Effector CD8-positive, alpha-beta T cell (primary cell): ENCODE measurements at regions not wholly inside any gene's neighbourhood (a gene's known extent, or its start where the extent isn't known, plus 50 kb on each side); places are given as distances from the start of the nearest gene placed in this dataset.
"Not testable (repeated sequence)": the region's sequence is repeated elsewhere in the genome, so short reads cannot be mapped to it uniquely, and the experiment has no call there.

Source experiments
- DNase-seq: peaks from one replicate; lab custom pipeline; 2025; lab: John Stamatoyannopoulos, UW

DNA sequence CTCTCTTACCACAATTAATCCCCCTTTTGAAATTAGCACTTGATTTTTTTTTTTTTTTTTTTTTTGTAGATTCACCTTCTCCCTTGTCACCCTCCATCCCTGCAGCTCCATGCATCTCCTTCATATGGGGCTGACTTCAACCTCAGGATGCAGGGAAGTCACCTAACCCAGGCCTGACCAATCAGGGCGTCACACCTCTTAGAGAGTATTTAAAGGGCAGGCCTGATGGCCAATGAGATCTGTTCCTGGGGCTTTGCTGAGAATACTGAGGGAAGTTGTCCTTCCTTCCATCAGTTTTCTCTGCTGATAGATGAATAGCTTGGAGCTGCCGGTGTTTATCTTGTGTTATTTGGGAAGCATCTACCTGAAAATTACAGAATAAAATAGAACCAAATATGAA lies 1104.7 kb upstream of the TMEM132C start:
- DNase-seq = no peak

DNA sequence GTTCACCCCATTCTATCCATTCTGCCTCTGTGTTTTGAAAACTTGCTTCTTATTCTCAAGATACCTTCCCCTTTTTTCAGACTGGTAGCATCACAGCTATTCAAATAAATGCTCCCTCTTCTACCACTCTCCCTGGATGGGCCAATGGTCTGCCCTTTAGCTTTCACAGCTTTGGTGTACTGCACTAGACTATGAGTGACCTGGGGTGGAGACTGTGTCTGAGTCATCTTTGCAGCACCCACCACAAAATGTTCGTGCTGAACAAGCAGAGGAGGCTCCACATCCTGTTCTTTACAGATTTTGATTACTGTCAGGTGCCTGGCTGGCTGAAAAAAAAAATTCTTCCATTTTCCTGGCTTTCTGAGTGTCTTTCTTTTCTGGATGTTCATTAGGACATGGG lies 1104.1 kb upstream of the TMEM132C start:
- DNase-seq = no peak

DNA sequence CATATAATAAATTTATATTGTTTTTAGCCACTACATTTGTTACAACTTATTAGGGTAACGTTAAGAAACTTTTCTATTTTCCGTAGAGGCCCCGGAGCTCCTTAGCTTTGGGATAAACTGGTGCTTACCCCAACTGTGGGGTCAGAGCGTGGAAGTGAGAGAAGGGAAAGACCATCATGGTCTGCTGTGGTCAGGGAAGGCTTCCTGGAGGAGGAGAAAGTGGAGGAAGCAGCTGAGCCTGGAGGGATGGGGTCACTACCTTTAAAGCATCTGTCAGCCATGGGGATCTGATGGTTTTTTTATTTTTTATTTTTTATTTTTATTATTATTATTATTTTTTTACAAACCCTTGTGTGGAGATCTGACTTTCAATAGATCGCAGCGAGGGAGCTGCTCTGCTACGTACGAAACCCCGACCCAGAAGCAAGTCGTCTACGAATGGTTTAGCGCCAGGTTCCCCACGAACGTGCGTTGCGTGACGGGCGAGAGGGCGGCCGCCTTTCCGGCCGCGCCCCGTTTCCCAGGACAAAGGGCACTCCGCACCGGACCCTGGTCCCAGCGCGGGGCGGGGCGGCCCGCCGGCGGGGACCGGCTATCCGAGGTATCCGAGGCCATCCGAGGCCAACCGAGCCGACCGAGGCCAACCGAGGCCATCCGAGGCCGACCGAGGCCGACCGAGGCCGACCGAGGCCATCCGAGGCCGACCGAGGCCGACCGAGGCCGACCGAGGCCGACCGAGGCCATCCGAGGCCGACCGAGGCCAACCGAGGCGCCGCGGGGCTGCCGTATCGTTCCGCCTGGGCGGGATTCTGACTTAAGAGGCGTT lies 1101.2 kb upstream of the TMEM132C start:
- peak; percentile 58 for DNase-seq

DNA sequence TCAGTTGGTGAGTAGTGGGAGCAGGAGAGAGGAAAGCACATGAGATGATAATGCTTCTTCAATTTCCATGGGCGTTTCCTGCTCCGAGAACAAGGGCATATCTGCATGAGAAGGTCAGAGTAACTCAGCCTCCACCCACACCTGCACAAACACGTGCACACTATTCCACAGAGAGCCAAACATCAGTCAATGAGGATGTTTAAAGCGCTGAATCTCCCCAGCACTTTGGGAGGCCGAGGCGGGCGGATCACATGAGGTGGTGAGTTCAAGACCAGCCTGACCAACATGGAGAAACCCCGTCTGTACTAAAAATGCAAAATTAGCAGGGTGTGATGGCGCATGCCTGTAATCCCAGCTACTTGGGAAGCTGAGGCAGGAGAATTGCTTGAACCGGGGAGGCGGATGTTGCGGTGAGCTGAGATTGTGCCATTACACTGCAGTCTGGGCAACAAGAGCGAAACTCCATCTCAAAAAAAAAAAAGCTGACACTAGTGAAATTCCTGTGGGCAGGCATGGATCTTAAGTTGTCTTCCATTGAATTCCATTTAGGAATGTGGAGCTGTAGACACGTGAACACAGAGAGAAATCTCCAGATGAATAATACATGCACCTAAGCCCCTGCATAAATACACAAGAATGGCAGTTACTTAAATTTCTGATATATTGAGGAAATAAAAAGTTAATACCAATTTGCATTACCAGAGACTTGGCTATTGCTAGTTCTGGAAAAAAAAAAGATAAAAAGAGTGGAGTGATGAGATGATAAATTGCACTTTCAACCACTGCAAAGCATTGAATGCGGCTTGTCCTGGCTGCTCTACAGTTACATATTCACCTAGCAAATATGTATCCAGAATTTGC lies 1097.4 kb upstream of the TMEM132C start:
- DNase-seq = no peak

DNA sequence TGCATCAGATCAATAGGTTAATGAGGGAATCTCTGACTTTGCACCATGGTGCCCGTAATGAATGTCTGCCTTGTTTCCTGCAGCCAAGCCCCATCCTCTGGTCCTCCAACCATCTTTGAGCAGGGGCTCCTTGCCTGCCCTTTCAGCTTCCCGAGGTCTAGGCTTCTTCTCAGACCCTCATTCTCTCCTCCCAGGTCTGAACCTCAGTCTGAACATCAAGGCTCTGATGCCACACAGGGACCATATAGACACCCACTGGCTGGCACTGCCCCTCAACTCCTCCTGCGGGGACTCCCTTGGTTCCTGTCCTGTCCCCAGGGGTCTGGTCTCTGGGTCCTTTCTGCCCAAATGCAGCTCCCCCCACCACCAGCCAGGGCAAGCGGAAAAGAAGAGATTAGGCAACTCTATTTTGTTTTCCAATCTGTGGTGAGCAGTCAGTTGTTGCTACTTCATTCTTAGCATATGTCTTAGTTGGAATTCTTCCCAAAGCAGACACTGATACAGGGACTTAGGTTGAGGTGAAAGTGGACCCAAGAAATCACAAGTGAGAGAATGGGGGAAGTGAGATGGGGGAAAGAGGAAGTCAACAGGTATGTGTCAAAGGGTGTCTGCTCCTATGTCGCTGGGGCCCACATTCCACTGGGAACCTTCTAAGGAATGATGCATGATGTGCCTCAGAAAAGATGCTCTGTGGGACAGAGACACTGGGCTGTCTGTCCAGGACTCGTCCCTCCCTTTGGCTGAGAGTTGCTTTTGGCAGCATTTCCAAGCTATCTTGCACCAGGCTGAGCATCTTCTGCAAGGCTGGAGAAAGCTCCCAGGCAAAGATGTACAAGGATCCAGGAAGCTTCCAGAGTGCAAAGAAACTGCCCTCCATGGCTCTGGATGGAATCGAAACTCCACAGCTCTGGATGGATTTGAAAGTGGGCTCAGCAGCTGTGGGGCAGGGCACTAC lies 1096.5 kb upstream of the TMEM132C start:
- DNase-seq = no peak

DNA sequence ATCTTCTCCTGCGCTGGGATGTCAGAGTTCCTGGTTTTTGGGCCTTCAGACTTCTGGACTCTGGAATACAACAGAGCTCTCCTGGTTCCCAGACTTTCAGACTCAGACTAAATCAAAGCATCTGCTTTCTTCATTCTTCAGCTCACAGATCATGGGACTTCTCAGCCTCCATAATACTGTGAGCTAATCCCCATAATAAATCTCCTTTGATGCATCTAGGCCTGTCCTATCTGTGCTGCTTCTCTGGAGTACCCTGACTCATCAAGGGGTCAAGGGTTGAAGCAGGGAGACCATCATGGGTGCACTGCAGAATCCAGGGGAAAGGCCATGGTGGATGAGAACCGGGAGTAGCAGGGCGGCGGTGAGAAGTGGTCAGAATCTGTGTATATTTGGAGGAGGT lies 1094.1 kb upstream of the TMEM132C start:
- DNase-seq = no peak

DNA sequence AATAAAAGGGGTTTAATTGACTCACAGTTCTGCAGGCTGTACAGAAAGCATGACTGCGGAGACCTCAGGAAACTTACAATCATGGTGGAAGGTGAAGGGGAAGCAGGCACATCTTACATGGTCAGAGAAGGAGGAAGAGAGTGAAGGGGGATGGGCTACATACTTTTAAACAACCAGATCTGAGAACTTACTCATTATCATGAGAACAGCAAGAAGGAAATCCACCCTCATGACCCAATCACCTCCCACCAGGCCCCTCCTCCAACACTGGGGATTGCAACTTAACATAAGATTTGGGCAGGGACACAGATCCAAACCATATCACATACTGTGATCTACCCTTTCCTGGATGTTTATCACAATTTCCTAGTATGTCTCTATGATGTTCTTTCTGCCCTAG lies 1093.0 kb upstream of the TMEM132C start:
- DNase-seq = not testable (repeated sequence)

DNA sequence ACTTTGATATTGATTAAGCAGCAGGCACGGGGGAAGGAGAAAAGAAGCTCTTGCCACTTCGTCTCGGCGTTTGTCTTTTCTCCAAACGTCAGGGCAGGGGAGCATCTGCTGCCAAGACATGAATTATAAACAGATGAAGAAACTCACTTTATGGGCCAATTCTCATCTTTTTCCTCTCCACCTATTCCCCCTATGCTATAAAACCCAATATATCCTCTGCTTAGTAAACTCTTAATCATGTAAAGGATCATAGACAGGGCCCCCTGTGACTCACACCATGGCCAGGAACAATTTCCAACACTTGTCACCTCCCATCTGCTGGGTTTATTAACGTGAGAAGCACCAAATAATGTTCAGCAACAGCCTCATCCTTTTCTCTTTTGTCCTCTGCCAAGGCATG lies 1092.1 kb upstream of the TMEM132C start:
- no peak for DNase-seq

DNA sequence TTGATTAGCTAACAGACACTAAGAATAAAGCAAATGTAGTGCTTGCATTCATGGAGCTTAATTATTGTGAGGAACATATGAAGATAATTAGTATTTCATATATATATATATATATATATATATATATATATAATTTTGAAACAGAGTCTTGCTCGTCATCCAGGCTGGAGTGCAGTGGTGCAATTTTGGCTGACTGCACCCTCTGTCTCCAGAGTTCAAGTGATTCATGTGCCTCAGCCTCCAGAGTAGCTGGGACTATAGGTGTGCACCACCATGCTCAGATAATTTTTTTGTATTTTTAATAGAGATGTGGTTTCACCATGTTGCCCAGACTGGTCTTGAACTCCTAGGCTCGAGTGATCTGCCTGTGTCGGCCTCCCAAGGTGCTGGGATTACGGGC lies 1091.6 kb upstream of the TMEM132C start:
- no peak for DNase-seq

DNA sequence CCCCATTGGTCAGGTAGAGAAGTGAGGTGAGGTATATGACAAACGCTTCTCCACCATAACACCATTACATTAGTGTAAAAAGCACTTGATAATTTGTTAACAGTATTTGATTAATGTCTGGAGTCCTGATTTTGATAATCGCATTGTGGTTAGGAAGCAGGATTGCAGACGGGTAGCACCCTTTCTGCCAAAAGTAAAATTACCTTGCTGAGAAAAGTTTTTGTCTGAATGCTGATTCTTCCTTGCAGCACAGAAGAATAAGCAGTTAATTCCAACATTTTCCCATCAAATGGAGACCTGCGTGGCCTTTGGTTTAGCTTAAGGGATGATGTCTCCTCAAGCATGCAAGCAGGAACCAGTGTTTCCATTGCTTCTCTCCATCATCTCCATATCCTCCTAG lies 1090.2 kb upstream of the TMEM132C start:
- no peak for DNase-seq

DNA sequence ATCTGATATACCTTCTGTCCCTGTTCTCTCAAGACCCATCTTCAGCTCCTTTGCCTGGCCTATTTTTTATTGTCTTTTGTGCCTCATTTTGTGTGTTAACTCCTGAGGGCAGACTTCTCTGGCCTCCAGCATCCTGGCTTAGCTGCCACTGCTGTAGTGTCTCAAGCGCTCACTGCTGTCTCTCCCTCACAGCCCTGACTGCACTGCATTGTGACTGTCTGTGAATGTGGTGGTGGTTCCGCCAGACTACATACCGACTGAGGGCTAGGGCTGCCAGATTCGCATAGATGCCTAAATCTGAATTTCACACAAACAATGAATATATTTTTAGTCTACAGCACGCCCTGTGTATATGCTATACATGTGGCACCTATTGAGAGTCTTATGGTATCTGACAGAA lies 1088.9 kb upstream of the TMEM132C start:
- DNase-seq = no peak

DNA sequence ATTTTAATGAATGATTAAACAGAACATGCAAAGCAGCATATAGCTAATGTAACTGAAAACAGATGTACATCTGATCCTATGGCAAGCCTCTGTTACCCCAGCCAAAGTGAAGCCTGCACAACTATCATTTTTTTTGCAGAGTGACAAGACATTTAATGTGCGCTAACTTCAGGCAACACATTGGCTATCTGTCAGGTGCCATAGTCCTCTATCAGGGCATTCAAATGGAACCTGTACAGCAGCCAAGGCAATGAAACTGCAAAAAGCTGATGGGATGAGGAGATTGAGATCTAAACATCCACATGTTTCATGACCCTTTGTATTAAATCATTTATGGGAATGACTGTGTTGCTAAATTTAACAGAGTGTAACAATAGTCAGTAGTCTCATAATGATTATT lies 1088.5 kb upstream of the TMEM132C start:
- no peak for DNase-seq

DNA sequence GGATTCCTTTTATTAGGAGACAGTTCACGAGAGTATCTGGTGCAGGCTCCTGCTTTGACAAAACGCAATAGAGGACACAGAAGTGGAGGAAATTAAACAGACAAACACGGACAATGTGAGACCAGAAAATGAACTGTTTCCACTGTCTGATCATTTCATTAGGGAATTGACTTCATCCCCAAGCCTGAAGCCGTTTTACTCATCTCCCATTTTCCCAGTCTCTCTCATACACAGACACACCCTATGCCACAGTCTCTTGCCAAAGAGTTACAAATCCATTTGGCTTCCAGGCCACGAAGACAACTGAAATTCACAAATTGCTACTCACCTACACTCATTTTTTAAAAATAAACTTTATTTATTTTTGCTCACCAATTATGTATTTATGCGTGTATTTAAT lies 1087.8 kb upstream of the TMEM132C start:
- no peak for DNase-seq

DNA sequence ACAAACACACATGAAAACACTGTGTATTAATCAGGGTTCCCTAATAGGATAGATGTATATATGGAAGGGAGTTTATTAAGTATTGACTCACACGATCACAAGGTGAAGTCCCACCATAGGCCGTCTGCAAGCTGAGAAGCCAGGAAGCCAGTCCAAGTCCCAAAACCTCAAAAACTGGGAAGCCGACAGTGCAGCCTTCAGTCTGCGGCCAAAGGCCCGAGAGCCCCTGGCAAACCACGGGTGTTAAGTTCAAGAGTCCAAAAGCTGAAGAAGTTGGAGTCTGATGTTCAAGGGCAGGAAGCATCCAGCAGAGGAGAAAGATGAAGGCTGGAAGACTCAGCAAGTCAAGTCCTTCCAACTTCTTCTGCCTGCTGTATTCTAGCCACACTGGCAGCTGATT lies 1085.0 kb upstream of the TMEM132C start:
- DNase-seq = no peak

DNA sequence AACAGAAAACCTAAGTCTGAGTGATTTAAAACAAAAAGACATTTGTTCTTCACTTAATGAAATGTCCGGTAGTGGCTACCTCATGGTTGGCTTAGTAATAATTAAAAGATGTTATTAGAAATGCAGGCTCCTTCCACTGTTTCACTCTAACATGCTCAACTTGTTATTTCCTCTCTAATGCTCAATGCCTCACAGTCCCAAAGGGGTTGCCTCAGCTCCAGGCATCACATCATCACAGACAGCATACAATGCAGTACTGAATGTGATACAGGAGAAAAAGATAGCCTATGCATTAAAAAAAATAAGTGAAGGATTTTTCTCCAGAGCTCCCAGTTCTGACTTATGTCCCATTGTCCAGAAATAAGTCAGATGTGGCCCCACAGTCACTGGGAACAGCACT lies 1077.0 kb upstream of the TMEM132C start:
- no peak for DNase-seq

DNA sequence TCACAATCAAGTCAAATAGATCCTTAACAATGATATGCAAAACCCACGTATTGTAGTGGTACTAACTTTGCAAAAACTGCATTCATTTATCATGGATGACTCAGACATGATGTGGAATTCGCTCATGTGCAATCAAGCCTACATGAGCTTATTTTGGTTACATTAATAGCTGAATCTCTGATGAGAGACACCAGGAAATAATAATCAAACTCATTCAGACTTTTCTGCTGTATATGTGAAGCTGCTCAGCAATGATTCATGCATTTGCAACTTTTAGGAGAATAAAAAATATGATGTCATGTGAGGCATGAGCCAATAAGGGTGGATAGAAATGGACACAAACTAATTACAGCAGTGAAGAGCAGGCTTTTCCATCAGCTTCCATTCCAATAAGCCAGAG lies 1075.8 kb upstream of the TMEM132C start:
- DNase-seq = no peak

DNA sequence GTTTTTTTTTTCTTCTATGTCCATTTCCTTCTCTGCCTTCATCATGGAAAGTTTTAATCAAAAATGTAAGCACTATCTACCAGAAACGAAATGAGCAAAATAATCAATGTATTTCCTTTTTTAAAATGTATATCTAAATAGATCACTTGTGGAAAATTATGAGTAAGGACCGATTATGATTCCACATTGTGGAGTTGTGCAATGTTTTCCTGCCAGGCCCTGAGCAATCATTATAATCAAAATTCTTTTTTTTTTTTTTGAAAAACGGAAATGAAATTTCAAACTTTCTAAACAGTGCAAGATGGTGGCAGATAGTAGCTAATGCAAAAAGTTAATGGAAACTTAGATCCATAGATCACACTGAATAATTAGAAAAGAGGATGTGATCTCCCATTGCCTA lies 1074.6 kb upstream of the TMEM132C start:
- DNase-seq = no peak

DNA sequence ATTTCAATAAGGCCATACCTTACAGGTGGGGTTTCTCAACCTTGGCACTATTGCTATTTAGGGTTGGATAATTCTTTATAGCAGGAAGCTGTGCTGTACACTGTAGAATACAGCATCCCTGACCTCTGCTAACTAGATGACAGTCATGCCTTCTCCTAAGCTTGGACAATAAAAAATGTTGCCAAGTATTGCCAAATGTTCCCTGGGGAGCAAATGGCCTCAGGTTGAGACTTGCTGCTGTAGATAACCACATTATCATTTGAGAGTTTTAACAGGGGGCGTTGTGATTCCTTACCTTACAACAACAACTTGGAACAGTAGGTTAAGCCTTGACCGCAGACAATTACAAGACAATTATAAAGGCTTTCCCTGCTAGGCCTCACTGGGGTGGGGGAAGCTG lies 1073.6 kb upstream of the TMEM132C start:
- no peak for DNase-seq

DNA sequence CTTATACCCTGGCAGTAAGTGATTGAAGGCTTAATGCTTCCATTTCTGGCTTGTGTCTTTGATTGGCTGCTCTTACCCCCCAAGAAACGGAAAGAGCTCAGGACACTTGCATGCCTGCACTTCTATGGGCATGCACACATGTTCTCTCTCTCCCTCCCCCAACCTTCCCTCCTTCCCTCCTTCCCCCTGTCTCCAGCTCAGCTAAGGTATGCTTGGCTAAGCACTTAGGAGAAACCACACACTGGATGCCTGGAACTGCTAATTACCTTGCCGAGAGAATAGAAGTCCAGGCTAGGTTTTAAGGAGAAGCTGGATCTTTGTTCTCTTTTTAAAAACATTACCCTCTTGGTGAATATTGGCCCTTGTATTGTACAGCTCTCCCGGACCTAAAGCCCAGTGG lies 1072.8 kb upstream of the TMEM132C start:
- DNase-seq = no peak

DNA sequence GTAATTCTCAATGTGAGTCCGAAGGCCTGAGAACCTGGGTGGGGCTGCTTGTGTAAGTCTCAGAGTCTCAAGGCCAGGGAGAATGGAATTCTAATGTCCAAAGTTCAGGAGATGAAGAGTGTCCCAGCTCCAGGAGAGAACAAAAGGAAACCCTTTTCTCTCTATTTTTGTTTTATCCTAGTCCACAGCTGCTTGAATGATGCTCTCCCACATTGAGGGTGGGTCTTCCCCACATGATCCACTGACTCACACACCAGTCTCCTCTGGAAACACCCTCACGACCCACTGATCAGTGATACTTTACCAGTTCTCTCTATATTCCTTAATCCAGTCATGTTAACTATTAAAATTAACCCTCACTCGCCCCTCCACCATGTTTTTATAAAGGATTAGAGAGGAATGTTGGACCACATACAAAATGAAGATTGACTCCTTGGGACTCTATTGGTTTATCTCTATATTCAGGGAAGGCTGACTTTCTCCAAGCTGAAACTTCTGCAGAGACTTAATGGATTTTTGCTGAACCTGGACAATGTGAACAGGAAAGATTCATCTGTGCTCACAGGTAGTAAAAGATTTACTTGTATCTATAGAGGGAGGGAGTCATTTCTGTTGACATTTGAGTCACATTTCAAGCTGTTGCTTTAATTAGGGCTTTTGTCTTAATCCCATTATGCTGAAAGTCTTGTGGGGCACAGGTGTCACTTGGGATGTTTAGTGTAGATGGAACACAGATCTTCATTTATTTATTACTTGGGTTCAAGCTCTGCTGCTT lies 1061.0 kb upstream of the TMEM132C start:
- no peak for DNase-seq

DNA sequence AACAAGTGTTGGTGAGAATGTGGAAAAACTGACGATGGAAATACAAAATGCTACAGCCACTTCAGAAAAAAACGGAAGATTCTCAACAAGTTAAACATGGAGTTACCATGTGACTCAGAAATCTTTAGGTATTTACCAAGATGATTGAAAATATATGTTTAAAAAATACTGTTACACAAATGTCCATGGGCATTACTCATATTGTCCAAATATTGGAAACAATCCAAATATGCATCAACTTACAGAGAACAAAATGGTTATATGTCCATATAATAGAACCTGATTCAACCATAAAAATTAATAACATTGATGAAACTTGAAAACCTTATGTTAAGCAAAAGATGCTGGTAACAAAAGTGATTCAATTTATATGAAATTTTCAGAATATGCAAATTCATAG lies 1057.7 kb upstream of the TMEM132C start:
- no peak for DNase-seq
